C4-2B (cell line): ENCODE measurements at regions not wholly inside any gene's neighbourhood (a gene's known extent, or its start where the extent isn't known, plus 50 kb on each side); places are given as distances from the start of the nearest gene placed in this dataset.
"Not testable (repeated sequence)": the region's sequence is repeated elsewhere in the genome, so short reads cannot be mapped to it uniquely, and the experiment has no call there.

ENCODE experiments used
- ZFX ChIP-seq: fragments of 450-650 bp; IDR thresholded peaks from 2 replicates; pipeline ENCODE4 v1.6.1; 2017
- TF ChIP-seq, protein P1 (sequence below): fragments of 450-650 bp; conservative IDR thresholded peaks from 2 replicates; pipeline ENCODE4 v1.5.1; 2017; ENCODE audit warnings: mild to moderate bottlenecking

DNA sequence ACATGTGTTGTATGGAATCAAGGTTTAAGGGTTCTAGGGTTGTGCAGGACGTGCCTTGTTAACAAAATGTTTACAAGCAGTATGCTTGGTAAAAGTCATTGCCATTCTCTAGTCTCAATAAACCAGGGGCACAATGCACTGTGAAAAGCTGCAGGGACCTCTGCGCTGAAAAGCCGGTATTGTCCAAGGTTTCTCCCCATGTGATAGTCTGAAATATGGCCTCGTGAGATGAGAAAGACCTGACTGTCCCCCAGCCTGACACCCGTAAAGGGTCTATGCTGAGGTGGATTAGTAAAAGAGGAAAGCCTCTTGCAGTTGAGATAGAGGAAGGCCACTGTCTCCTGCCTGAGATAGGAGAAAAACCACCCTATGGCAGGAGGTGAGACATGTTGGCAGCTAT lies 537.5 kb downstream of the KCNJ18 start:
- TF ChIP-seq, protein P1, sequence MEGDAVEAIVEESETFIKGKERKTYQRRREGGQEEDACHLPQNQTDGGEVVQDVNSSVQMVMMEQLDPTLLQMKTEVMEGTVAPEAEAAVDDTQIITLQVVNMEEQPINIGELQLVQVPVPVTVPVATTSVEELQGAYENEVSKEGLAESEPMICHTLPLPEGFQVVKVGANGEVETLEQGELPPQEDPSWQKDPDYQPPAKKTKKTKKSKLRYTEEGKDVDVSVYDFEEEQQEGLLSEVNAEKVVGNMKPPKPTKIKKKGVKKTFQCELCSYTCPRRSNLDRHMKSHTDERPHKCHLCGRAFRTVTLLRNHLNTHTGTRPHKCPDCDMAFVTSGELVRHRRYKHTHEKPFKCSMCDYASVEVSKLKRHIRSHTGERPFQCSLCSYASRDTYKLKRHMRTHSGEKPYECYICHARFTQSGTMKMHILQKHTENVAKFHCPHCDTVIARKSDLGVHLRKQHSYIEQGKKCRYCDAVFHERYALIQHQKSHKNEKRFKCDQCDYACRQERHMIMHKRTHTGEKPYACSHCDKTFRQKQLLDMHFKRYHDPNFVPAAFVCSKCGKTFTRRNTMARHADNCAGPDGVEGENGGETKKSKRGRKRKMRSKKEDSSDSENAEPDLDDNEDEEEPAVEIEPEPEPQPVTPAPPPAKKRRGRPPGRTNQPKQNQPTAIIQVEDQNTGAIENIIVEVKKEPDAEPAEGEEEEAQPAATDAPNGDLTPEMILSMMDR, result not testable (repeated sequence)
- TF ChIP-seq ZFX, result not testable (repeated sequence)
